Ascending aorta (tissue), 2 donors: ENCODE measurements at regions not wholly inside any gene's neighbourhood (a gene's known extent, or its start where the extent isn't known, plus 50 kb on each side); places are given as distances from the start of the nearest gene placed in this dataset.
A peak's percentile ranks its signal among the peaks of the same experiment; 100 is the strongest.

Experiments
- DNase-seq, 2 donors: peaks; one replicate each; pipeline ENCODE4 v3.0.0-alpha.2; 2019; ENCODE audit warnings: low spot score in 2 of 2
- H3K27ac ChIP-seq, 2 donors: fragments of 200-600 bp; sonication (generic); one replicate each; pipeline ENCODE4 v1.5.1; 2016 to 2017; ENCODE audit warnings: mild to moderate bottlenecking in 1 of 2
- H3K27me3 ChIP-seq: fragments of 200-600 bp; sonication (generic); one replicate; pipeline ENCODE4 v1.5.1; 2017
- H3K36me3 ChIP-seq, 2 donors: fragments of 200-600 bp; sonication (generic); one replicate each; pipeline ENCODE4 v1.5.1; 2016
- H3K4me1 ChIP-seq, 2 donors: fragments of 200-600 bp; sonication (generic); one replicate each; pipeline ENCODE4 v1.5.1; 2016 to 2017; ENCODE audit warnings: mild to moderate bottlenecking in 1 of 2
- H3K4me3 ChIP-seq, 2 donors: fragments of 200-600 bp; sonication (generic); one replicate each; pipeline ENCODE4 v1.5.1; 2016 to 2017; ENCODE audit warnings: mild to moderate bottlenecking in 1 of 2
- H3K9me3 ChIP-seq, 2 donors: fragments of 200-600 bp; sonication (generic); one replicate each; pipeline ENCODE4 v1.5.1; 2016
- intact Hi-C: fragments of 100-400 bp; cut with DNase I; formaldehyde crosslinking; loops from one replicate; pipeline ENCODE4 v1.15.1; 2023
- TF ChIP-seq, protein P1 (sequence below), 3 experiments: fragments of 200-600 bp in 2 of 3; fragments of 450-650 bp in 1 of 3; sonication (generic) in 2 of 3; IDR thresholded peaks; one replicate each; pipeline ENCODE4 v1.5.1; 2016 to 2019; ENCODE audit warnings: antibody characterized with exemption in 3 of 3, mild to moderate bottlenecking in 1 of 3, moderate library complexity in 1 of 3

DNA sequence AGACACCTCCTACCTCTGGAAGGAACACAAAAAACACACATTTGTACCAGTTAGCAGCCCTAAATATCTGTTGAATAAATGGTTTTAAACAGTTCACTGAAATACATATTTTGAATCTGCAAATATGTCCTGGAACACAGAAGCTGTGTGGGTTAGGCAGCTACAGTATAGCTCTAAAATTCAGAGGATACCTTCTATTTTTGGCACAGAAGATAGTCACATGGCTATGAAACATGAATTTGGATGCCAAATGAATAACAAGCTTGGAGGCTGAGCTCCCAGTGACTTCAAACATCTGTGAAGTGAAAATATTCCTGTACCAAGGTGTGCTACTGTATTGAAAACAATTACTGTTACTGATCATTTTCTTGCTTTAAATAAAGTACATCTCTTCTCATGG is 391.5 kb upstream of the ADGRL2 start:
- intact Hi-C loops = no loop called here
- Histone ChIP-seq H3K4me1 (peaks cover 0 to 5% of the 10 kb centered on the region in 2 donors), H3K9me3 (no peaks in the 10 kb centered on the region), H3K27me3 (no peaks in the 10 kb centered on the region), H3K4me3 (no peak overlapping the region), H3K36me3 (no peaks in the 10 kb centered on the region), H3K27ac (no peak overlapping the region)
- TF ChIP-seq, protein P1, sequence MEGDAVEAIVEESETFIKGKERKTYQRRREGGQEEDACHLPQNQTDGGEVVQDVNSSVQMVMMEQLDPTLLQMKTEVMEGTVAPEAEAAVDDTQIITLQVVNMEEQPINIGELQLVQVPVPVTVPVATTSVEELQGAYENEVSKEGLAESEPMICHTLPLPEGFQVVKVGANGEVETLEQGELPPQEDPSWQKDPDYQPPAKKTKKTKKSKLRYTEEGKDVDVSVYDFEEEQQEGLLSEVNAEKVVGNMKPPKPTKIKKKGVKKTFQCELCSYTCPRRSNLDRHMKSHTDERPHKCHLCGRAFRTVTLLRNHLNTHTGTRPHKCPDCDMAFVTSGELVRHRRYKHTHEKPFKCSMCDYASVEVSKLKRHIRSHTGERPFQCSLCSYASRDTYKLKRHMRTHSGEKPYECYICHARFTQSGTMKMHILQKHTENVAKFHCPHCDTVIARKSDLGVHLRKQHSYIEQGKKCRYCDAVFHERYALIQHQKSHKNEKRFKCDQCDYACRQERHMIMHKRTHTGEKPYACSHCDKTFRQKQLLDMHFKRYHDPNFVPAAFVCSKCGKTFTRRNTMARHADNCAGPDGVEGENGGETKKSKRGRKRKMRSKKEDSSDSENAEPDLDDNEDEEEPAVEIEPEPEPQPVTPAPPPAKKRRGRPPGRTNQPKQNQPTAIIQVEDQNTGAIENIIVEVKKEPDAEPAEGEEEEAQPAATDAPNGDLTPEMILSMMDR (IDR thresholded peaks at IDR 0.05) = no peak
- DNase-seq = no peak

DNA sequence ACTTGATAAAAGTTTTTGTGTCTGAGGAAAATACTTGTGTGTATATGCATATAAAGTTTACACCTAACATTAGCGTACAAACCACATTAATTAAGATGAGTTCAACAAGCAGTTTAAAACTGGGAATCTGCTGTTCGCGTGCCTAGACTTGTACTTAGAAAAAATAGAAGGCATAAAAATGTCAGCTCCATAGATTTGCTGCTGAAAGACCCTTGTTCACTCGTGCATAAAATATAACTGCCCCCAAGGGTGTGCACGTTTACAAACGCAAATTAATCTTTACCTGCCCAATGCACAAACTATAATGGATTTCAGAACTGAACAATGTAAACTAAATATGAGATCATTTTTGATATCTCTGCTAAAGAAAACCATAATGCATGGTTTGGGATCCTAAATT is 392.3 kb upstream of the ADGRL2 start:
- TF ChIP-seq, protein P1 (IDR thresholded peaks at IDR 0.05) = no peak
- intact Hi-C loops = no loop called here
- Histone ChIP-seq H3K27ac (no peak overlapping the region), H3K36me3 (no peaks in the 10 kb centered on the region), H3K27me3 (no peaks in the 10 kb centered on the region), H3K9me3 (no peaks in the 10 kb centered on the region), H3K4me3 (no peak overlapping the region), H3K4me1 (peaks cover 0 to 4% of the 10 kb centered on the region in 2 donors)
- no peak for DNase-seq

GRCh38 chr1:81407000-81407821 is 393.5 kb upstream of the ADGRL2 start:
- H3K27me3 ChIP-seq = no peaks in the 10 kb centered on the region
- no peaks in the 10 kb centered on the region for H3K36me3 ChIP-seq
- TF ChIP-seq, protein P1 (IDR thresholded peaks at IDR 0.05) = no peak
- H3K27ac ChIP-seq = no peak overlapping the region
- intact Hi-C loops = no loop called here
- H3K4me1 ChIP-seq = peaks cover 0 to 4% of the 10 kb centered on the region in 2 donors
- H3K4me3 ChIP-seq = no peak overlapping the region
- no peak for DNase-seq
- no peaks in the 10 kb centered on the region for H3K9me3 ChIP-seq

GRCh38 chr1:81406292-81406999 is 394.3 kb upstream of the ADGRL2 start:
- no peak overlapping the region for H3K27ac ChIP-seq
- no peaks in the 10 kb centered on the region for H3K9me3 ChIP-seq
- no peaks in the 10 kb centered on the region for H3K27me3 ChIP-seq
- peak overlapping the region in 1 of 2 donors; percentile 14 for H3K4me3 ChIP-seq
- intact Hi-C loops = no loop called here
- H3K36me3 ChIP-seq = no peaks in the 10 kb centered on the region
- DNase-seq = no peak
- peaks cover 0 to 4% of the 10 kb centered on the region in 2 donors for H3K4me1 ChIP-seq
- TF ChIP-seq, protein P1 (IDR thresholded peaks at IDR 0.05) = no peak

DNA sequence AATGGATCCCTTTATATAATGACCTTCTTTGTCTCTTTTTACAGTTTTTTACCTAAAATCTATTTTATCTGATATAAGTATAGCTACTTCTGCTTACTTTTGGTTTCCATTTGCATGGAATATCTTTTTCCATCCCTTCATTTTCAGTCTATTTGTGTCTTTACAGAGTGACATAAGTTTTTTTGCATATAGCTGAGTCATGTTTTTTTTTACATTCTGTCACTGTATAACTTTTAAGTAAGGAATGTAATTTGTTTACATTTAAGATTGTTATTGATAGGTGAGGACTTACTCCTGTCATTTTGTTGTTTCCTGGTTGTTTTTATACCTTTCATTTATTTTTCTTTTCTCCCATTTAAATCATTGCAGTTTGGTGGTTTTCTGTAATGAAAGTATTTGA is 402.7 kb upstream of the ADGRL2 start:
- intact Hi-C loops = no loop called here
- no peaks in the 10 kb centered on the region for H3K4me1 ChIP-seq
- H3K9me3 ChIP-seq = peaks cover 0 to 17% of the 10 kb centered on the region in 2 donors
- no peak overlapping the region for H3K4me3 ChIP-seq
- TF ChIP-seq, protein P1 (IDR thresholded peaks at IDR 0.05) = no peak
- no peaks in the 10 kb centered on the region for H3K27me3 ChIP-seq
- DNase-seq = no peak
- no peaks in the 10 kb centered on the region for H3K36me3 ChIP-seq
- H3K27ac ChIP-seq = no peak overlapping the region
